Inflammatory macrophage treated with lipopolysaccharide for 4 hours (primary cell): ENCODE measurements at regions not wholly inside any gene's neighbourhood (a gene's known extent, or its start where the extent isn't known, plus 50 kb on each side); places are given as distances from the start of the nearest gene placed in this dataset.
A peak's percentile ranks its signal among the peaks of the same experiment; 100 is the strongest.

Experiments
- DNase-seq: peaks from one replicate; pipeline ENCODE4 v3.0.0-alpha.2; 2020

GRCh38 chr2:47651296-47651695 lies 80.5 kb upstream of the KCNK12 start:
- no peak for DNase-seq

- no peak for DNase-seq
These were observed 79.3 kb upstream of the KCNK12 start for GRCh38 chr2:47650001-47650535.

- no peak for DNase-seq
These were observed 74.5 kb upstream of the KCNK12 start for GRCh38 chr2:47645246-47645645.

DNA sequence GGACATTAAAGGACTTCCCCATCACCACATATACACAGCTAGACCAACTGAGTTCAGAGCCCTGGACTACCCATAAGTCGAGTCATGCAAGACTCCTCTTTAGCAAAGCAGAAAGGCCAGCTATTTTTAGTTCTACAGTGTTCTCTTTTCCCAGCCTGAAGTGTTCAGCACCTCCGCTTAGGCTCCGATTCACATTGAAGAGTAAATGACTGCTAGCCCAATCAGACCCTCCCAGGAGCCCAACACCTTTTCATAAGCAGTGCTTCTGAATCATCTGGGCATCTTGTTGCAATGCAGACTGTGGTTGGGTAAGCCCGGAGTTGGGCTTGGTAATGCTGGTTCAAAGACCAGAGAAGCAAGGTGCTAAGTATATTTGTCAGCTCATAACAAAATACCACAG lies 73.6 kb upstream of the KCNK12 start:
- no peak for DNase-seq

GRCh38 chr2:47641366-47641765 lies 70.6 kb upstream of the KCNK12 start:
- DNase-seq, result no peak

- no peak for DNase-seq
These were observed 69.6 kb upstream of the KCNK12 start for GRCh38 chr2:47640356-47640755.

GRCh38 chr2:47639467-47639866 lies 68.7 kb upstream of the KCNK12 start:
- DNase-seq, result no peak

DNA sequence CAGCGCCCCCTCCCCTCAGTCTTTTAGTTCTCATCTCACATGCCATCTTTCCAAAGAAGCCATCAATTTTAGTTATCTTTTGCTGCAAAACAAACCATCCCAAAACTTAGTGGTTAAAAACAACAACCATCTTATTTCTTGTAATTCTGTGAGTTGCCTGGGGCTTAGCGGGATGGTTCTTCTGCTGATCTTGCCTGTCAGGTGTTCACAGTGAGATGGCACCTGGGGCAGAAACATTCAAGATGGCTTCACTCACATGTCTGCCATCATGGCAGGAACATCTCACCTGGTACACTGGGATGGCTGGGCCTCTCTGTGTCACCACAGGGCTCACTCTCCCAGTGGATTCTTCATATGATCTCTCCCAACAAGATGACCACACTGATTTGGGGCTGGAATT lies 67.6 kb upstream of the KCNK12 start:
- DNase-seq, result no peak

DNA sequence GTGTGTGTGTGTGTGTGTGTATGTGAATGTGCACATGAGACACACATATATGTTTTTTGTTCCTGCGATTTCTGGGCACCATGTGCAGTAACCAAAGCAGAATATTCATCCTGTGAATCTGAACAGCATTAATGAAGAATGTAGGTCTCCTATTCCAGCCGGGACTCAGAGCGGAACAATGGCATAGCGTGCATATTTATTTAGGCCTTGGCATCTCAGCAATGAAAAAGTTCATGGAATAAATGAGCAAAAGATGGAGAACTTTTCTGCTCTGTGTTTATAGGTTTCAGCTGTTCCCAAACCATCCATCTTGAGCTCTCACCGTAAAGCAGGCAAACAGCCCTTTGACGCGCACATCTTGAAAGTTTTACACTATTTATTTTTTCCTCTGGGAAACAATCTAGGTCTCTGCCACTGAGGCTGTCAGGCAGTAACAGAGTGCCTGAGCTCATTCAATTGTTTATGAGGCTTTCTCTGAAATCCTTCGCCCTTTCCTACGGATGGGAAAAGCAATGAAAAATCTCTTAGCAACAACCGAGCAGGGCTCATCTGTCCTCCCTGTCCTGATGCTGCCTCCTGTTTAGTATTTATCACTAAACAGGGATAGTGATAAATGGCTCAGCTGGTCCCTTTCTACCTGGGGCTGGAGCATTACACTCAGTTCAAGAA lies 65.9 kb upstream of the KCNK12 start:
- DNase-seq, result no peak

DNA sequence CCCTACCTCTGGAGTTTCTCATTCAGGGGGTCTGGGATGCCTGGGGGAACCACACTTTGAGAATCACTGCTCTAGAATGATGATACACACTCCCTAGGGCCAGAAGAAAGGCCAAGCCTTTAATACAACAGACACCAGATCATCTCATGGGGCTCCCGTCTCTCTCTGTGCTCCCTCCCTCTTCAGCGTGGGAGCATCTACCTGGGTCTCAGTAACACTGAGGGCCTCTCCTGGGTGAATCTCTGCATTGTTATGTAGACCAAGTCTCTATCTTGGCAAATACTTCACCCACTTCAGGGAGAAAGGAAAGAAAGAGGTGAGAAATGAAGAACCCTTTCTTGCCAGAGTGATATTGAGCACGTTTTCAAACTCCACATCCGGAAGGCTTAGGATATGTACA lies 65.4 kb upstream of the KCNK12 start:
- no peak for DNase-seq

GRCh38 chr2:47632754-47633153 lies 62.0 kb upstream of the KCNK12 start:
- no peak for DNase-seq

DNA sequence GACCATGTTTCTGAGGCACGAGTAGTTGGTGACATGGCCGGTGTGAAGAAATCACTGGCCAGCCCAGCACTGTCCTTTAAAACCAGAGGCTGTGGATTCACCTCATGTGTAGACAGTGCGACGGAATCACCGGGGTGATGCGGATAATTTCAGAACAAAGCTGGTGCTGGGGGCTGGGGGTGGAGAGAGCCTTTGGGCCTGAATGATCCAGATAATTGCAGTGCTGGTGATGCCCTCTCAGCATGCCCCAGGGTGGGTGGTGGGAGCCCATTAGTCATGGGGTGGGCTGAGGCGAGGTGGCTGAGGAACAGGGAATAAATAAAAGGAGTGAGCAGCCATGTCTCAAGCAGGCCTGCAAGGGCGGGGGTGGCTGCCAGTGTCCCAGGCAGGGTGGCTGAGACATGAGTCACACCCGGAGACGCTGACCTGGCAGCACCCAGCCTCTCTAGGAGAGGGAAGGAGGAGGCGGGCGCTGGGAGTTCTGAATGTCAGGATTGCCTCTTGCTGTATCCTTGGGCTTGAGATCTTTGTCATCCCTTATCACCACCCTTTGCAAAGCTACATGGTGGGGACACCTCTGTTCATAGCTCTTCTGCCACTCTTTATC lies 61.1 kb upstream of the KCNK12 start:
- DNase-seq, result peak; percentile 2

- DNase-seq, result no peak
These were observed 60.5 kb upstream of the KCNK12 start for GRCh38 chr2:47631306-47631705.

DNA sequence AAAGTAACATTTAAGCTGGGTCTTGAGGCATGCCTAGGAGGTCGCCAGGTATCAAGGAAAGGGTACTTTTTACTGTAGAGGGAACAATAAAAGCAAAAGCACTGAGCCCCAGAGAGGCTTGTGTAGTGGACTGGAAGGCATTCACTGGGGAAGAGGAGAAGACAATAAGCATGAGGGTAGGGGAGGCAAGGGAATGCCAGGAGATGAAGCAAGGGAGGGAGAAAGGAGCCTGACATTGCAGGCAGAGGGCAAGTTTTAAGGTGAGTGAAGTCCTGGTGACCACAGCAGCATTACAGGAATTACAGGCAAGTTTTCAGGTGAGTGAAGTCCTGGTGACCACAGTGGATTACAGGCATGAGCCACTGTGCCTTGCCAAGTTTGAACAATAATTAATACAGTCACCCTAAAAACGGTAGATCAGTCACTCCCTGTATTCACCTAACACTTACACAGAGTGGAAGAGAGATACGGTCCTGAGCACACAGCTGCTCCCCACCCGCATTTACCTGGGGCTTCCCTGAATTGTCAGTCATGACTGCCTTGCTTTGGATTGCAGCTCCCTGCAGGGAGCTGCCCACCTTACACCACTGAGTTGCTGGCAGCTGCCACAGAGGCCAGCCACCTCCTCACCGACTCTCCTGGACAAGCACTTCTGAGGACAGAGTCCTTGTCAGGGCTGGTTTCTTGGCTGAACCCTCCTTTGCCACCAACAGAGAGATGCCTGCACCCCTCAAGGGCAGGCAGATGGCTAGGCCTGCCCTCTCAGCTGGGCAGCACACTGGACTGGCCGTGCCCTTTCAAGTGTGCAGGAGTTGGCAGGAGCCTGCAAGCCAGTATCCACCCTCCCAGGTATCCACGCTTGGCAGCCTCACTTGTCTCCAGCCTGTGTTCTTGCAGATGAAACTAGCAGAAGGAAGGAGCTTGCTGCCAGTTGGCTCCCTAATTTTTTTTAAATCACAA lies 59.0 kb upstream of the KCNK12 start:
- no peak for DNase-seq

DNA sequence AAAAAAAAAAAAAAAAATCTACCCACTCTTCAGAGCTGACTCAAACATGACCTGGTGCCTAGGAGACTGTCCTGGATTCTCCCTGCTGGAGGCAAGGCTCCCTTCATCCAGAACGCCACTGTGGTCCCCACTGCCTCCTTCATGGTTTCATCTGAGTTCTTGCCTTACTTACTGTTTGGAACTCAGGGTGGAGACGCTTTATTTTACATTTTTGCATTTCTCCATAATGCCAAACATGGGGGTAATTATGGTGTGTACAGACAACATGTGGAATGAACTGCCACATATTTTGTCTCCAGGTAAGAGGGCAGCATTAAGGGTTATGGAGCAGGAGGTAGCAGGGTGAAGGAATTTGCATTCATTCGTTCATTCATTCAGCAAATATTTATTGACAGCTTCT lies 58.1 kb upstream of the KCNK12 start:
- no peak for DNase-seq

DNA sequence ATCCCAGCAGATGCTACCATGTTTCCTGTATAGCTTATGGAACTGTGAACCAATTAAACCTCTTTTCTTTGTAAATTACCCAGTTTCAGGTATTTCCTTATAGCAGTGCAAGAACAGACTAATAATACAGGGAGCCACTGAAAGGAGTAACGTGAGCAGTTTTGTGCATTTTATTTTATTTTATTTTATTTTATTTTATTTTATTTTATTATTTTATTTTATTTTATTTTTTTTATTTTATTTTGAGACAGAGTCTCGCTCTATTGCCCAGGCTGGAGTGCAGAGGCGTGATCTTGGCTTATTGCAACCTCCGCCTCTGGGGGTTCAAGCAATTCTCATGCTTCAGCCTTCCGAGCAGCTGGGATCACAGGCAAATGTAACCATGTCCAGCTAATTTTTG lies 55.9 kb upstream of the KCNK12 start:
- no peak for DNase-seq

- DNase-seq, result peak; percentile 2
These were observed 52.4 kb upstream of the KCNK12 start for GRCh38 chr2:47623140-47623539.

- DNase-seq, result no peak
These were observed 50.1 kb upstream of the KCNK12 start for GRCh38 chr2:47620770-47621437.
